NK-92 treated with Interleukin-12 subunit alpha and Interleukin-12 subunit beta, amount 100 ng/mL, for 24 hours (cell line): ENCODE measurements at regions not wholly inside any gene's neighbourhood (a gene's known extent, or its start where the extent isn't known, plus 50 kb on each side); places are given as distances from the start of the nearest gene placed in this dataset.

ENCODE experiments used
- DNase-seq: peaks from one replicate; lab custom pipeline; 2025; lab: John Stamatoyannopoulos, UW

DNA sequence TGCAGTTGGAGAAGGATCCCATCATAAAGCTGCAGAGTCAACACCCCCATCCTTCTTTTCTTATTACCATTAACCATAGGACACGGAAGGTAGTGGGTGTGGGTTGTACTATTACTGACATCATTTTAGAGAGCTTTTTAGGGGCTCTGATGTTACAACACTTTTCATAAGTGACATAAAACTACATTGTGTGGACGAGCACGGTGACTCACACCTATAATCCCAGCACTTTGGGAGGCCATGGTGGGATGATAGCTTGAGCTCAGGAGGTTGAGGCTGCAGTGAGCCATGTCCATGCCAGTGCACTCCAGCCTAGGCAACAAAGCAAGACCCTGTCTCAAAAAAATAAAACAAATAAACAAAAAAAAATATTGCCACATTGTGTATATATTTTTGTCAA, 167.1 kb downstream of the DUSP6 start:
- DNase-seq: no peak

DNA sequence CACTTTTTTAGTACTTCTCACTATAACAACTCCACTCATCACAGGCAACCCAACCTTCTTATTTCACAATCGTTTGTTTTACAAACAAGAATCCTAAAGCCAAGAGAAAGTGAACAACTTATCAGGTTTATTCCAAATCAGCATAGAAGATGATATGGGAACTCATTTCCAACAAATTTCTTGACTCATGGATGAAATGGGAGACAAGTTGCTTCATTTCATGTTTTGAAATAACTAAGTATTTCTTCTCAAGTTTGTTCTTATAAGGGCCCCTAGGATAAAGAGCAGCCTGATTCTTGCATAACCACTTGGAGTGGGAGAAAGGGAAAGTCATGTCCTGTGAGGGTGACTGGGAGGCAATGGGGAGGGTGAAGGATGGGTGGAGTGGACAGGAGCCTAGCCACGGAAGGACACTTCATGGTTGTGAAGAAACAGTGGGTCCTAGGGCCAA, 168.3 kb downstream of the DUSP6 start:
- DNase-seq: no peak

DNA sequence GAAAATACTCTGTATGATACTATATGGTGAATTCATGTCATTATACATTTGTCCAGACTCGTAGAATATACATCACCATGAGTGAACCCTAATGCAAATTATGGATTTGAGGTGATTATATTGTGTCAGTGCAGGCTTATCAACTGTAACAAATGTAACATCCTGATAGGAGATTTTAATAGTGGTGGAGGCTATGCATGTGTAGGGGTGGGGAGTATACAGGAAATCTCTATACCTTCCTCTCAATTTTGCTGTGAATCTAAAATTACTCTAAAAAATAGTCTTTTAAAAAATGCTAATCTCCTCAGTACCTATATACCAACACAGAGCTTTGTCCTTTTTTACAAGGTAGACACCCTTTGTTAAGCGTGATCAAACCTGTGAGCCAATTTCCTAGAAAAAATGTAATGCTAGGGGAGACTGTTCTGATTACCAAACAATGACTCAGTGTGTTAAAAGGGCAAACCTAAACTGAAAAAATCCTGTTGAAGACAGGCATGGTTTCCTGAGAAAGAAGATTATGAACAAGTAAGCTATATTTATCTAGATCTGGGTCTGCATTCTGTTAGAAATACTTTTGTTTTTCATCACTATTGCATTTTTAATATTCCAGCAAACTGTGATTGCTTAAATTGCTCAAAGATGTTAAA, 170.9 kb downstream of the DUSP6 start:
- no peak for DNase-seq

DNA sequence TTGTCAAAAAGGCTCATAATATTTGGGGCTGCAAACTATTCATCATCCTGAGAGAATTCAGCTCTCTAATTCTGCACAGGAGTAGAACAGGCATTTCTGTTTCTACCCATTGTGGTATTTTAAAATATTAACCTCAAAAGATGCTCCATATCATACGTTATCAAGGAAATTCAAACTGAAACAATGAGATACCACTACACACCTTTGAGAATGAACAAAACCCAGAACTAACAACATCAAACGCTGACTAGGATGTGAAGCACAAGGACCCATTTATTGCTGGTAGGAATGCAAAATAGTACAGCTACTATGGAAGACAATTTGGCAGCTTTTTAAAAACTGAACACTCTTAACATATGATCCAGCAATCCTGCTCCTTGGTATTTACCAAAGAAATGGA, 171.8 kb downstream of the DUSP6 start:
- no peak for DNase-seq

DNA sequence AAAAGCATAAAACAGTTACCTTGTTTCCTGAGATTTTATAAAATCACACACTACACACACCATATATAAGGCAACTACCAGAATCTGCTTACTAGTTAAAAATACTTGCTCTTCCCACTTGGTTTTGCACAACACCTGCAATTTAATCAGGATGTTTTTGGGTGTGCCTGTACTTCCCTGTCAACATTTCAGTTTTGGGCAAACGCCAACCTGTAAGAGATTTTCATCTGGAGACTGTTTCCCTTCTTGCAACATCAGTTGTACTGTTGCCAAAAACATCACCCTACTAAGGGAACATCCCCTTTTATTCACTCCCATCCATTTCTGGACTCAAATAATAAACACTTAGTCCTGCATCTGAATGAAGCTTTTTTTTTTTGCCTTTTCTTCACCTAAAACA, 172.3 kb downstream of the DUSP6 start:
- no peak for DNase-seq

DNA sequence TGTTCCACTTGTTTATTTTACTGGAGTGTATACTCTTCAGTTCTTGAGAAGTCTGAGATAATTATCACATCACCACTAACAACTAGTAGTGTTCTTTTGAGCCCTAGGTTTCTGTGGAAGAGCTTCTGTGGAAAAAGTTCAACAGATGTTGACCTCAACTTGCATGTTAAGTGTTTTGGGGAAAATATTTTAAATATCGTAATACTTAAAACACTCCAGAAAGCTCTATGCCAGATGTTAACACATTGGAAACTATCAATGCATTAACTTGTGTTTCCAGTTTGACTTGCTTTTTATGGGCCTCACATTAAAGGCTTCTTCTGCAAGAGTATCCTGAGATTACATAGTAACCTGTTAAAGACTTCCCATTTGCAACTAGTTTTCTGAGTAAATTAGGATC, 173.1 kb downstream of the DUSP6 start:
- no peak for DNase-seq

DNA sequence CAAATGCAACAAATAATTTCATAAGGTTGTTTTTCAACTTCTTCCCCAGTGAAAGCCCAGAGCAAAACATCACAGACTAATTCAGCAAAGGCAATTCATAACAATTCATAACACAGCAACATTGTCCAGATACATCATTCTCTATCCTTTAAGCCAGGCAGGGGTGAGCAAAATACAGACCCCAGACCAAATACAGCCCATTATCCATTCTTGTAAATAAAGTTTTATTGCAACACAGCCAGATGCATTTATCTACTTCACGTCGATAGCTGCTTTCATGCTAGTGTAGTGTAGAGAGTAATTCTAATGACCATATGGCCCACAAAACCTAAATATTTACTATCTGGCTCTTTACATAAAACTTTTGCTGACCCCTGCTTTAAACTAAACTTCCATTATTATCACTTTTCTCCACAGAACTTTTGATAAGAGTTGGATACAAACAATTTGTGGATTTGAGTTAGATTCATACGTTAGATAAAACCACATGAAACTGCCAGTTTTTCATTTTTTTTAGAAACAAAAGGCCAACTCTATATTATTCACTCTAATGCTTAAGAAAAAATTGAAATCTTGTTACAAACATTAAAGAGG, 174.4 kb downstream of the DUSP6 start:
- DNase-seq: no peak

DNA sequence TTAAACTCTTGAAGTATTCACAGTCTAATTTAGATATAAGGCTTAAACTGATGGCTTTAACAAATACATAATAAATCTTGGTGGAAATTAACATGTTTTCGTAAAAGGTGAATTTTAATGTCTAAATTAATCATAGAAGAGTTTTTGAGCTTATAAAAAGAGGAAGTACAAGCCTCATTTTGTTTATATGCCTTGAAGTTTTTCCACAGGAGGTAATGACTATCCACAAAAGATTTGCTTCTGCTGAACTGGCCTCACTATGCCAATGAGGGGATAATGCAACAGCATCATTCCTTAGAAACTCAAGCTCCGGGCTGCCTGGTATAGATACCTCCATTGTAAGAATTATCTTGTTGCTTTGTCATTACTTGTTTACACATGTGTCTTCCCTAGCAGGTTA, 175.6 kb downstream of the DUSP6 start:
- no peak for DNase-seq

DNA sequence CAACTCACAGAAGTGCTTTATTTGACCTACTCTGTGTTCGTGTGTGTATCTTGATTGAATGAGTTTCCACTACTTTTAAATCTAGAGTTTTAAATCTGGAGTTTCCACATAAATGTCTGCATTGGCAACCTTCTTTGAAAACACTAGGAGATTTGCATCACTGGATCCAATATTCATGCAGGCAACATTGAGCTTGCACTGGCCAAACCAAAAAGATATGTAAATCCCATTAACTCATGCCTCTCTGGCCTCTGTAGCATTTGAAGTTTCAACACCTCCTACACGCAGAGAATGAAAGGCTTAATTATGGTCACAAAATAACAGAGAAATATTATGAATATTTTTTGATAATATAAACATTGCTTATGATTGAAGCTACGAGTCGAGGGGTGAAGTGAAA, 178.6 kb downstream of the DUSP6 start:
- no peak for DNase-seq

DNA sequence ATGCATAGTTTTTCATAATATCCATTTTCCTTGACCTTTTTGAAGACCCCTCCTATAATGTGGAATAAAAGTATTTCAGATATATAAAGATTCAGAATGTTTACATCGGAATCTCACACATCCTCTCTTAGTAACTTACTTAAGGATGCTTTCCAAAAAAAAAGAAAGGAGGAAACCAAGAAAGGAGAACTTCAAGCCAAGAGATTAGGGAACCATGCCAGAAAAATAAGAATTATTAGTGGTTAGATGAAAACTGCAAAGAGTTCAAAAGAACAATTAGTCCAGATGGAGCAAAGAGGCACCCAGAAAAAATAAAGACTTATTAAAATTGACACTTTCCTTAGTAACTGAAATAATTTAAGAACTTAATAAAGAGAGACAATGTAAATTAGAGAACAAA, 179.2 kb downstream of the DUSP6 start:
- no peak for DNase-seq

DNA sequence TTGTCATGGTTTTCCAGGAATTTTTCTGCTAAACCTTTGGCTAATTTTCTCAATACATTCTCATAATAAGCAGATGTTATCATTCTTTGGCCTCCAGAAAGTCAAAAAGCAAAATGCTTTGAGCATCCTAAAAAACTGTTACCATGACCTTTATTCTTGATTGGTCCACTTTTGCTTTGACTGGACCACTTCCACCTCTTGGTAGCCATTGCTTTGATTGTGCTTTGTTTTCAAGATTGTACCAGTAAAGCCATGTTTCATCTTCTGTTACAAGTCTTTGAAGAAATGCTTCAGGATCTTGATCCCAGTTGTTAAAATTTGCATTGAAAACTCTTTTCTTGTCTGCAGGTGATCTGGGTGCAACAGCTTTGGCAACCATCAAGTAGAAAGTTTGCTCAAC, 180.1 kb downstream of the DUSP6 start:
- no peak for DNase-seq

DNA sequence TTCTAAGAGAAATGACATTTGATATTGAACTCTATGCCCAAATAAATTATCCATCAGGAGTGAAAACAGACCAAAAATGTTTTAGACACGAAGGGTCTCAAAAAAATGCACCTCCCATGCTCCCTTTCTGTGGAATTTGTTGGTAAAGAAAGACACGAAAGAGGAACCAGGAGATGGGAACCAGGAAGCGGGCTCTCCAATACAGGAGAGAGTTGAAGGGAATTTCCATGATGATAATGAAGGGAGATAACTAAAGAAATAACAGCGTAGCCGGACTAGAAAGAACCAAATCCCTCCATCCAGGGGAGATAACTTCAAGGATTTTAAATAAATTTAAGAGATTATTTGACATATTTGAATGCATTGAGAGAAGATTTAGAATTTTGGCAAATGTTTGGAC, 183.0 kb downstream of the DUSP6 start:
- no peak for DNase-seq

DNA sequence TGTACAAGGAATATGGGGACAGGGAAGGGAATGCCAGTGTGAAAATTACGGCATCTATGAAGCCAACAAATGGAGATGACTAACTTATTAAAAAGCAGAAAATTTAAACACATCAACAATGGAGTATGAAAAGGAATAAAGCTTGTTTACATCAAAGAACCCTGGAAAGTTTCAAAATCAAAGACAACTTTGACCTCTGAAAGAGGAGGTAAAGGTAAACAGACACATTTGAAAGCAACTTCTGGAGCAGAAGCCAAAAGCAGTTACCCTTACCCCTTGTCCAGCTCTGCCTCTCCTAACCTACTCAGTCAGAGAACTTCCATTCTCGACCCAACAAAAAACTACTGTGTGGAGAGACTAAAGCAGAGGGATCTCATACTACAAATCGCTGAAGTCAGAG, 184.3 kb downstream of the DUSP6 start:
- DNase-seq: no peak

DNA sequence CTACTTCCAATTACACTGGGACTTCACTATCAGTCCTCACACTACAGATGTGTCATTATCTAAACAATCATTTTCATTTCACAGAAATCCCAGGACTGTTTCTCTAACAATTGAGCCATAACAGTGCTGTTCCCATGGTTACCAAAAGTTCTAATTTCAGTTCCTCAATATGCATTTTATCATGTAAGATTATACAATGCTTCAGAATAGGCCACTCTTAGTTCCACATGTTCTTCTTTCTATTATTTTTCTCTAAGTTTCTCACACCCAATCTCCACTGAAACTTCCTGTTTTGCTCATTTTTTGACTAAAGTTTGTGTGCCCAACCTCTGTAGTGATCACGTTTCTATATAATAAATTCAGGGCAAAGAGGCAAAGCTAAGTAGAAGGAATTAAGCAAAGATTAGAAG, 185.8 kb downstream of the DUSP6 start:
- DNase-seq: no peak

DNA sequence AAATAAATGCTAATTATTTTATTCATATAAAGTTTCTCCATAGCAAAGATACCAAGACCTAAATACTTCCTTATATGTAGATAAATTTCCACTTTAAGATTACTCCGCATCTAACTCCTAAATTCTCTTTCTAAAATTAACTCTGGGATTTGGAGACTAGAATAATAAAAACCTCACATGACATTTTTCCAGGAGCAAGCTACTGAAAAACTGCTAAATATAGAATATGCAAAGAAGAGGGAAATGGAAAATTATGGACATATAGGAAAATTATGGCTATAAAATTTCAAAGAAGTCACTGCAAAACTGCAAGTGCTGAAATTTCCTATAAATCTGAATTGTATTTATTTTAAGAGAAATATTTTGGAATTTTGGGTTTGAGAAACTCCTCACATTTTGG, 186.2 kb downstream of the DUSP6 start:
- DNase-seq: no peak

DNA sequence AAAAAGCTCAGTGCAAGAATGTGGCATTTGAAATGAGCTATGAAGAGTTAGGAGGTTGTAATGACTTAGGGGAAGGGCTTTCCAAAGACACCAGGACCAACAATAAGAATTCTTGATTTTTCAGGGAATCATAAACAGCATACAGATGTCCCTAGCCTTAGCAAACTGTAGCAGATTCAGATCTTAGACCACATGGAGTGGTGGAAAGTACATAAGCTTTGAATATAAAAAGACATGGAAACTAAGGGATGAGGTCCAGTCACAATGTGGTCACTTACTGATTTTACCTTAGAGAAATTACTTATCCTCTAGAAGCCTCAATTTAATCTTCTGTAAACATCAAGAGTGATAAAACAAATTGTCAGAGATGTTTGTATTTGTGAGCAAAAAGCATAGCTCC, 186.6 kb downstream of the DUSP6 start:
- no peak for DNase-seq

DNA sequence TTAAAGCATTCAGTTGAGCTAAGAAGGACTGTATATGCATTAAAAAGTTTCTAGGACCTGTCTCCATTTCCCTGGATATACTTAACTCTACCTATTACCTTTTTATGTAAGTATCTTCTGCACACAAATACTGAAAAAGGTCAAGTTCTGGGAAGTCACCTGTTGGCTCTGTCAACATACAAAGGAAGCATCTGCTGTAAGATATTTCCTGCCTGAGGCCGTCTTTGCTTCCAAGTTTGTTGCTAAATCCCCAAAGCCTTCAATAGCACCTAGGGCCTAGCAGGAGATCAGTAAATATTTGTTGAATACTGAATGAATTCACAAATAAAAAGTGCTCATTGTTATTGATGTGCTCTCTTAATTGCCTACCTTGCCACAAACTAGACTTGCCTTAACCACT, 188.4 kb downstream of the DUSP6 start:
- DNase-seq: no peak

DNA sequence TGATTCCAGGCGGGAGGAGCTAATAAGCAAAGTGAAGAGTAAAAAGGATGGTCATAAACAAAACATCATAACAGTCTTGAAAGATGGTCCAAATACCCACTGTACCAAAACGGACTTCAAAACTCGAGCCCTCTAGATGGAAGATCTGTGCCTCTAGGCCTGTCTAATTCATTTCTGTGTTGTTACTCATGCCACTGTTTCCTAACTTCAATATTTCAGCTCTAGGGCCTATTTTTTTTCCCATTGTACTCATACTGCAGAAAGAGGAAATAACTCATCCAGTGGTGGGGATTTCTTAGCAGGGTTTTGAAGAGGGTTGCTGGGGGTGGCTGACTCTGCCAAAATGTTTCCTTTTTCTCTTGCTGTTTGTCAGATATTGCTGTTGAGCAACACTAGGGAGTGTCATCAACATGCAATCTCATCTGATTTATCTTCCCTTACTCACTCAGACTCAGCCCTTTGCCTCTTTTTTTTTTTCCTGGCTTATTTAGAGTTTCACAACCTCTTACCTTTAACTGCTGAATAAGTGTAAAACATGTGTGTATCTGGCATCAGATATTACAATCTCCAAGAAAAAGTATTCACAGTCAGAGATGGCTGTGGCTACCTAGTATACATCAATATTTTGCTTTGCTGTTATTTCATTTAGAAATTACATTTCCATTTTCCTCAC, 189.6 kb downstream of the DUSP6 start:
- peak; percentile 31 for DNase-seq

DNA sequence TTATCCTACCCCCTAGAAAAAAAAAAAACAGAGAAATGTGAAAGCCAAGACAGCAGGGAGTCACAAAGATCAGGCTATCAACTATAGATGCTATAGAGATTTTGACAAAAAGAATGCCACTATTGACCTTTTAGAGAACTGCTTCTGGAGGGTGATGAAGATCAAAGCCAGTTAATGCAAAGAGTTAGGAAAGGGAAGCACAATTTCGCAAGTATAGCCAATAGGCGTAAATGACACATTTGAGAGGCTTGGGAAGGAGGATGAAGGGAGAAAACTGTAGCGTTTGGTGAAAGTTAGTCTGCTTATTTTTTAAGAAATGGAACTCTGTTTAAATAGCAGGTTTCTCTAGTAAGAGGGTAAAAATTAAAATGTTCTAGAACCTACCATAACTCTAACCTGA, 190.7 kb downstream of the DUSP6 start:
- no peak for DNase-seq

DNA sequence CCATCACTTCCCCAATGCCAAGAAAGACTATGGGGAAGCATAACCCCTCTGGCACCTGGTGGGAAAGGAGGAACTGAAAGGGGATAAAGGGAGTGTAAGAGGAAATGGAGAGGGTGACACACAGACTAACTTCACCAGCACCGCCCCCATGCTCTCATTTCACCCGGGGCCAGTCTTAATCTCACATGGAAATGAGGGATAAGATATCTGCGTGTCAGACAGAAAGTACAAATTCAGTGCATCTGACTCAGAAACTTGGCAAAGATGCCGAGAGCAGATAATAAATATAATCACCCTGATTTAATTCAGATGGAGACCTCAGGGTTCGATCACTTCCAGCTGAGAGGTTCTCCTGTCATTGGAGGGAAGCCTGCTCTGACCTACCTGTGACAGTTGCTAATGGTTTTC, 191.6 kb downstream of the DUSP6 start:
- DNase-seq: no peak

DNA sequence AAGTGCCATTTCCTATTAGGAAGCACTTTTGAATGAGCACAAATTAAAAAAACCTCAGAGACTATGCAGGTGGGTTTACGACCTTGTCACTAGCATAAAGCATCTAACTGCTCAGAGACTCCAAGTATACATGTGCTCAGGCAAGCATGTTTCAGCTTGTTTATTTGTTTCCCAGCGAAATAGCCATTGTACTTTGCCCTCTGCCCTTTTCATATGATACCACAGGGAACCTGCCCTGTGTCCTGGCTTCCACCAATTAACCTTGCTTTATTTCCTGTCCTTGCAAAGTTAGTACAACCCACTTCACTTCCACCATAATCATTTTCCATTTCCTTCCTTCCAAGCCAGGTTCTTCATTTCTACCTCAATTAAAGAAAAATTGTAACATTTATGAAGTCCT, 194.9 kb downstream of the DUSP6 start:
- DNase-seq: no peak

DNA sequence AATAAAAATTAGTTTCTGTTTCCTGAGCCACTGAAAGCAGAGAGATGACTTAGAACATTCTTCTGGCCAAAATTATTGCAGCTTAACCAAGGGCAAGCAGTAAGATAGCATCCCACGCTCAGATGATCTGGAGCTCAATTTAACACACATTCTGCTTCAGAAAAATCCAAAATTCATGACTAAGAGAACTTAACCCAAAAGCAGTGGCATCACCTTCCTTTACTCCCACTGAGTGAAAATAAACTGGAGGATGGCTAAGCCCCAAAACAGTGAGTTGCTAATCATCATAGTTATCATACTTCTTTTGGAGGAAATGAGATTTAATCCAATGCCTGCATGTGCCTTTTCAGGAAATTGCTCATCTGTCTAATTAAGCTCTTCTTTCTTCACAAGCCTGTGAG, 195.4 kb downstream of the DUSP6 start:
- DNase-seq: no peak

DNA sequence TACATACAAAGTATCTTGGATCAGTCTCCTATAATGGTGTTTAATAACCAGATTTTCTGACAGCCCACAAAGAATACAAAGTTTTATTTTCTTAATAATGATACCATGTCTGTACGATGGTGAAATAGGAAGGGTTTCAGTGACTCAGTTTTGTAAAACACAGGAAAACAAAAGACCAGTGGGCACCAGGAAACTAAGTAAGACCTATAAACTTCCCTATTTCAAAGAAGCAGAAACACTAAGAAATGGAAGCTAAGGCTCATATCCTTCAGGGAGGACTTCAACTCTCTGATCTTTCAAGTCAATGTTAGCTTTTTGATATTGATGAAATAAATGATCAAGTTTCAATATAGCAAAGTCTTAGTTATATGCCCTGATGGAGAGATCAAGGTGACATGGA, 196.0 kb downstream of the DUSP6 start:
- DNase-seq: no peak

DNA sequence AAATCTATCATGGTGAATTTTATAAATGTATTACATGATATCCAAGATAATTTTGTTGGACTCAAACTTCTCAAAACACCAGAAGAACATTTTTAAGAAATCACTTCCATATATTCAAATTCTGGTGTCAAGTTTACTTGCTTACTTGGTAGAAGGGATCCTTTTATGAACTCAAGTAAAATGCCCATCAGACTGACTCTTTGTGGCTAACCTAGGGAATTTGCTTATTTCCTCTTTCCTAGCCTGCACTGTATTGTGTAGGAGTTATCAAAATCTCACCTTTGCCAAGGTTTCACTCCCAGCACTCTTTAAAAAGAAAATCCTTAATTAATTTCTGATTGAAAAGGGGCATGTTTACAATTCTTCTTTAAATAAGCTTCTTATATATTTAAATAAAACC, 196.5 kb downstream of the DUSP6 start:
- DNase-seq: no peak
